CD4-positive, alpha-beta T cell treated with Interferon gamma for 1 hour (primary cell): ENCODE measurements at regions not wholly inside any gene's neighbourhood (a gene's known extent, or its start where the extent isn't known, plus 50 kb on each side); places are given as distances from the start of the nearest gene placed in this dataset.
"Not testable (repeated sequence)": the region's sequence is repeated elsewhere in the genome, so short reads cannot be mapped to it uniquely, and the experiment has no call there.

Source experiments
- DNase-seq: peaks from one replicate; pipeline ENCODE4 v3.0.0-alpha.2; 2020

DNA sequence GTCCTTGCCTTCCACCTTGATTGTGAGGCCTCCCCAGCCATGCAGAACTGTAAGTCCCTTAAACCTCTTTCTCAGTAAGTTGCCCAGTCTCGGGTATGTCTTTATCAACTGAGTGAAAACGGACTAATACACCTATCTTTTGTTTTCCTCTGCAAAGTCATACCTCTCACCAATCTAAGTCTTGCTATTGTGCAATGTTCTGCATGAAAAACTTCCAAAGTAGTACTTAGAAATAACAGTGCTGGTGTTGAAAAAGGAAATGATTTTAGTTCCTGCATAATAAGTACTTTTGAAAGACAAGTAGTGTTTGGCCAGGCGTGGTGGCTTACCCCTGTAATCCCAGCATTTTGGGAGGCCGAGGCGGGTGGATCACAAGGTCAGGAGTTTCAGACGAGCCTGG, 573.5 kb downstream of the ANKRD50 start:
- DNase-seq: no peak

DNA sequence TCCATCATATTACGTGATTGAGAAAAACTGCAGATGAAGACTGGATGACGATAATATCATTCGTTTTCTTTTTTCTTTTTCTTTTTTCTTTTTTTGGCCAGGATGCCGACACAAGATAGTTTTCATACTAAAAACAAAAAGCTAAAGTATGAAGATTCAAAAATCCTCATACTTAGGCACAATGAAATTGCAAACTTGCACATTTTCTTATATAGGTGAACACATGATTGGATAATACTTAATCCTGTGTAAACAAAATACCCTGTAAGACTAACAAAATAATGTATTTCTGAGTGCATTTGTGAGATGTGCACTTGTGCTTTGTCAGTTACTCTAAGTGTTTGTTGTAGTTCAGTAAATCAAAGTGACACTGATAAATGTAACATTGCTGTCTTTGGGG, 568.9 kb downstream of the ANKRD50 start:
- DNase-seq: no peak

DNA sequence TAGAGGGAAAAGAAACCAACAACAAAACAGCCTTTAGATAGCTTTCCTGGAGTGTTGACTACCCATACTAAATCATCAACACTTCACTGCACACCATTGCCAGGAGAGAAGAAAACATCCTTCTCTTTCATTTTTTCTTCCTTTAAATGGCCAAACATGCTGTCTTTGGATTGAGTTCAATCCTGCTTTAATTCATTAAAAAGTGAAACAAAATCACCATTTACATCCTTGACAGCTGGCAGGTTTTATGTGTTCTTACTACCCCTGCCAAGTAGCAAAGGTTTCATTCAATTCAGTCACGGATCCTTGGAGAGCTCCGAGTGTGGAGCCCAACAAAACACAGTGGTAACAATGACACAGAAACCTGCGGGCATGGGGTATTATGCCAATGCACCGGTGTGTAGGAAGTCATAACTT, 568.3 kb downstream of the ANKRD50 start:
- DNase-seq: no peak

GRCh38 chr4:124146068-124146467, 566.5 kb downstream of the ANKRD50 start:
- DNase-seq: no peak

- DNase-seq: no peak
These were observed 561.5 kb downstream of the ANKRD50 start for GRCh38 chr4:124151031-124151430.

DNA sequence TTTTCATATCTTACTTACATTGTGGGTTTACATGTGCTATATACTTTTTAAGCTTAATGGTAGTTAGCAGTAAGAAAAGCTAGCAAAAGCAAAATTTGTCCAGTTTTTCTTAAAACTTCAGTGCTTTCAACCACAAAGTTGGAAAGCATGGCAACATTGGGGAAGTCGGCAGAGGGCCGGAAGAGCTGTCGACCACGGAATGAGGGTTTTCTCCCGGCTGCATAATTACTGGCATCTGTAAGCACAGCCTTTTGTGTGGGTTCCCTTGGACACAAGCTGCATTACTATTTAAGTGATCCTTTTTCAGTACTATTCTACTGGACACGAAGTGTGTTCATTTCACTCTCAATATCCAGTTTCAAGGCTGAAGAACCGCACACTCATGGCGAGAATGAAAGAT, 560.4 kb downstream of the ANKRD50 start:
- DNase-seq: no peak

DNA sequence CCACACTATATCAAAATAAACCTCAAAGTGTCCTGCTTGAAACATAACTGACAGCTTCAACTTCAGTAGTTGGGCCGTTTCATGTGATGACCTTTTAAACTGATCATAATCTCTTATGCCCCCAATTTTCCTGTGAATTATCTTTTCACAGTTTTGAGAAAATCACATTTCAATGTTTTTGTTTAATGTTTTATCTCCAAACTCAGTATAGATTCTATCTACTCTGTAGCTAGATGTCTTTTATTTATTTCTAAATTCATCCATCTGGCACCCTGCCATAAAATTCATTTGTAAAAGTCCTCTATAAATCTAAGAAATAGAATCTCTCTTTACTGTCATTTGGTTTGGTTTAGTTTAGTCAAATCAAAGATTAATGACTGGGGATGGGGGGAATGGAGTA, 557.3 kb downstream of the ANKRD50 start:
- no peak for DNase-seq

GRCh38 chr4:124157396-124158083, 555.0 kb downstream of the ANKRD50 start:
- no peak for DNase-seq

DNA sequence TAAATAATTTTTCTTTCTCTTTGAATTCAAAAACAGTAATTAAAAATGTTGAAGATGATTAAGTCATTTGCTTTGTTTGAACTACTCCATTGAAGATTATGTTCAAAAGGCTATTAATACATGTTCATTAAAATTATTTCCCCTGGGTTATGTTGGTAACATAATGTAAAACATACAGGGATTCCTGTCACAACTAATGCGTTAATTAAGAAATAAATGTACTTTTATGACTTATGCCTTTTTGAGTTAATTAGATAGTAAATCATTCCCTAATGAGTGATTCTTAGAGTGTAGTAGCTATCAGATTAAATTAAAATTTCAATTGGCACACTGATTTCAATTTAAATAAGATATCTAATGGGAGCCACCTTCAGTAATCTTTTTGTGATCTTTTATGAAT, 549.1 kb downstream of the ANKRD50 start:
- no peak for DNase-seq

DNA sequence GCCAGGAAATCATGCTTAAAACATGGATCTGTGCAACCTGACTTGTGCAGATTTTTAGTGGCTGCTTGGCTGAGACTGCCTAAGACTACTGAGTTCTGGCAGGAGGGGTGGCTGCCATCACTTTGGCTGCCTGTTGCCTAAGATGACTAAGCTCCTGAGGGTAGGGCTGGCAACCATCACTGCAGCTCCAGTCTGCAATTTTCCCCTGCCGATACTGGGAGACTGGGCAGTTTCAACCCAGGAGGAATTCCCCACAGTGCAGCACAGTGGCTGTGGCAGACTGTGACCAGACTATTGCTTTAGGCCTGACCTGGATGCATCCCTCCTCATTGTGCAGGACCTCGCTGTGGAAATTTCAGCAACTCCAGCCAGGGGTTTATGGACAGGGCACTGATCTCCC, 544.9 kb downstream of the ANKRD50 start:
- DNase-seq: no peak

DNA sequence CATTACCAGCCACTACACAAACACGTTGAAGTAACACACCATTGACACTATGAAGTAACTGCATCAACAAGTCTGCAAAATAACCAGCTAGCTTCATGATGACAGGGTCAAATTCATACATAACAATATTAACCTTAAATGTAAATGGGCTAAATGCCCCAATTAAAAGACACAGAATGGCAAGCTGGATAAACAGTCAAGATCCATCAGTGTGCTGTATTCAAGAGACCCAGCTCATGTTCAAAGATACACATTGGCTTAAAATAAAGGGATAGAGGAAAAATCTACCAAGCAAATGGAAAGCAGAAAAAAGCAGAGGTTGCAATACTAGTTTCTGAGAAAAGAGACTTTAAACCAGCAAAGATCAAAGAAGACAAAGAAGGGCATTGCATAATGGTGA, 543.0 kb downstream of the ANKRD50 start:
- DNase-seq: not testable (repeated sequence)

GRCh38 chr4:124173912-124174311, 538.6 kb downstream of the ANKRD50 start:
- no peak for DNase-seq

GRCh38 chr4:124177647-124178425, 534.7 kb downstream of the ANKRD50 start:
- DNase-seq: no peak

DNA sequence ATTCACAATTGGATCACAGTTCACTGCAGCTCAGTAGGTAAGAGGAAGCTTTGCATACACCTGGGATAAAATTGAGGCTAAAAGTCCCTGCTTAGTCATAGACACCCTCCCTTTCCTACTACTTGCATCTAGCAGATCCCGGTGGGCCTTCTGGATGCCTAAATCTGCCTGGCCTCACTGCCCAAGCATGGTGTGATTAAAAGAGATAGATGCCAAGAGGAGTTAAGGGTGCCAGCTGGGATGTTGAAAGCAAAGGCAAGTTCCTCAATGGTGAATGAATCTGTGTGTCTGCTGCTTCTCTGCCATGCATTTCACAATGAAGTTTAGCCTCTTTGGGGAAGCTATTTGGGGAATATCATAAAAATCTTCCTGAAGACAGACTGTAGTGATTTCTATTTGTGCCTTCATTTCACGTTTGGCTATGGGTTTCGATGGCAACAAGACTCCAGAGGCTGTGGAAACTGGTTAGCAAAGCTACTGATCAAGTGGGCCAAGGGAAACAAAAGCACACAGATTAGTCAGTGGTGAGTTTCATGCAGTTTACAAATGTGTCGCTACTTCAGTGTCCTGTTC, 534.0 kb downstream of the ANKRD50 start:
- DNase-seq: no peak

DNA sequence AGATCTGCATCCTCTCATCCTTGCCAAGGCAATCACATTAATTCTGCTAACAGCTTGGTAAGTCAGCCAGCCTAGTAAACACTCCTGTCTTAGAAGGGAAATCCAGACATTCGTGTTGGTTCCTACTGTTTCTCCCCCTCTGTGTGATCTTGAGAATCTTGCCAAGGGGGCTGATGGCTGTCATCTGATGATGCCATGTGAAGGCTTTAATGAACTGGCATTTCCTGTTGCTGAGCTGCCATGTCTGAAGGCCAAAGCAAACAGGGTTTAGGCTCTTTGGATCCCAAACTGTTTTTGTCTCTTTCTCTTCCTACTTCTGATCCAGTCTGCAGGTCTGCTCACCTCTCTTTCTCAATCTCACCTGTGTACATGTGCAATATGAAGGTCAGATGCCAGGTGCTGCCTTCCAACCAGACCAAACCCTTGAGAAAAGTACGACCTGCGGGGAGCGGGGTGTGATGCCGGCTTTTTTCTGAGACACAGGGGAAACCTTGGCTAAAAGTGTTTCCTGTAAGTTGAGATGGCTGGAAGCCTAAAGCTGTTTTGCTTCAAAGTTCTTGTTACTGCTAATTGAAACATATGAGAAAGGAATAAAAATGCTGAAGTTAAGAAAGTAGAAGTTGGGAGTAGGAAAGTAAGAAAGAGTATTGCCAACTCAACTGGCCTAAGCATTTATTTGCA, 532.9 kb downstream of the ANKRD50 start:
- no peak for DNase-seq

DNA sequence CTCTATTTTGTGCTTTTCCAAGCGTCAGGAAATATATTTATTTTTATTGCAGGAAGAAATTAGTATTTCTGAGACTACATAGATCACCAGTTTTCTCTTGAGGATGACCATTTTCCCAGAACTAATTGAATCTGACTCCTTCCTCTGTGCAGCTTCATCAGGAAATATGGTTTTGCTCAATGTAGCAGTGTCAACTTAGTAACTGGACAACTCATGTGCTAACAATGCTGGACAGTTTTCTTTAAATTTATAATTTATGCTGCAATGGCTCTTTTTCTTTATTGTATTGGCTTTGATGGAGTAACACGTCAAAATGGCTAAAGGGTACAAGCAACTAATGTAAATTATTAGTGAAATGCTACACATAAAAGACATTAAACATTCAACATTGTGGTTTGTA, 531.5 kb downstream of the ANKRD50 start:
- DNase-seq: no peak

GRCh38 chr4:124183231-124183630, 529.3 kb downstream of the ANKRD50 start:
- DNase-seq: no peak

GRCh38 chr4:124183926-124184325, 528.6 kb downstream of the ANKRD50 start:
- DNase-seq: no peak

- no peak for DNase-seq
These were observed 527.7 kb downstream of the ANKRD50 start for GRCh38 chr4:124184792-124185191.

- no peak for DNase-seq
These were observed 523.9 kb downstream of the ANKRD50 start for GRCh38 chr4:124188595-124188994.

GRCh38 chr4:124189545-124189944, 523.0 kb downstream of the ANKRD50 start:
- DNase-seq: no peak

DNA sequence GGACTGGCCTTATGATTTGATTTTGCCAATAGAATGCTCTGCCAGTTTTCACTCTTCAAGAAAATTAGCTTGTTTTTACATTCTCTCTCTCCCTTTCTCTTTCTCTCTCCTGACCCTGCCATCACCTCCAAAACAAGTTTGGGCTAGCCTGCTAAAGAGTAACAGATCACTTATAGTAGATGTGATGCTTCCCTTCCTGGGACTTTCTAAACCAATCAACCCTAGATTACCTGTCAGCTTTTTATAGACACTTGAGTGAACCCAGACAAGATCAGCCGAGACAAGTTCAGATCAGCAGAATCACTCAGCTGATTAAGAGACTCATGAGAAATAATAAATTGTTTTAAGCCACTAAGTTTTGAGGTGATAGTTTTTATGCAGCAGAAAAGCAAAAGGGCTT, 521.2 kb downstream of the ANKRD50 start:
- no peak for DNase-seq

GRCh38 chr4:124192544-124192943, 520.0 kb downstream of the ANKRD50 start:
- DNase-seq: no peak

GRCh38 chr4:124199185-124199584, 513.3 kb downstream of the ANKRD50 start:
- DNase-seq: no peak
